Fibroblast of the aortic adventitia (primary cell): ENCODE measurements at regions not wholly inside any gene's neighbourhood (a gene's known extent, or its start where the extent isn't known, plus 50 kb on each side); places are given as distances from the start of the nearest gene placed in this dataset.

ENCODE experiments used
- DNase-seq: peaks from one replicate; pipeline ENCODE4 v3.0.0-alpha.2; 2010; ENCODE audit warnings: low read depth
- H3K4me3 ChIP-seq: 2 replicates; pipeline ENCODE4 v1.5.1; 2011; ENCODE audit warnings: low read depth, mild to moderate bottlenecking, control low read depth, low read length, moderate library complexity
- CTCF ChIP-seq: IDR thresholded peaks from 2 replicates; pipeline ENCODE4 v1.5.1; 2011; ENCODE audit warnings: mild to moderate bottlenecking, low read length, control low read depth, inconsistent platforms; ENCODE audit not compliant: insufficient read depth

GRCh38 chr20:56979125-56979524 is 287.3 kb downstream of the BMP7 start:
- no peak overlapping the region for H3K4me3 ChIP-seq
- DNase-seq, result no peak
- no peak for TF ChIP-seq CTCF

- H3K4me3 ChIP-seq, result no peak overlapping the region
- no peak for TF ChIP-seq CTCF
- DNase-seq, result no peak
Observed at GRCh38 chr20:56981301-56981700, 285.1 kb downstream of the BMP7 start.

- TF ChIP-seq CTCF, result no peak
- DNase-seq, result no peak
- no peak overlapping the region for H3K4me3 ChIP-seq
Observed at GRCh38 chr20:56983813-56984212, 282.6 kb downstream of the BMP7 start.

- TF ChIP-seq CTCF, result no peak
- DNase-seq, result no peak
Observed at GRCh38 chr20:56985066-56985685, 281.3 kb downstream of the BMP7 start.

GRCh38 chr20:56986476-56986875 is 280.0 kb downstream of the BMP7 start:
- no peak for DNase-seq
- H3K4me3 ChIP-seq, result no peak overlapping the region
- no peak for TF ChIP-seq CTCF

More at GRCh38 chr20:56985066-56985685, 281.3 kb downstream of the BMP7 start:
- H3K4me3 ChIP-seq, result no peak overlapping the region

GRCh38 chr20:56986931-56987720 is 279.3 kb downstream of the BMP7 start:
- no peak overlapping the region for H3K4me3 ChIP-seq
- no peak for TF ChIP-seq CTCF
- no peak for DNase-seq
